Astrocyte of the cerebellum (primary cell): ENCODE measurements at regions not wholly inside any gene's neighbourhood (a gene's known extent, or its start where the extent isn't known, plus 50 kb on each side); places are given as distances from the start of the nearest gene placed in this dataset.

Experiments
- DNase-seq: peaks from one replicate; pipeline ENCODE4 v3.0.0-alpha.2; 2011; ENCODE audit warnings: low read depth
- H3K4me3 ChIP-seq: 2 replicates; pipeline ENCODE4 v1.5.1; 2011; ENCODE audit warnings: mild to moderate bottlenecking, low read depth, low read length, moderate library complexity
- in situ Hi-C: cut with HindIII; loops from 2 replicates; pipeline ENCODE4 v1.10.0; 2017; ENCODE audit warnings: low sequenced_read_pairs
- TF ChIP-seq, protein P1 (sequence below): IDR thresholded peaks from 2 replicates; pipeline ENCODE4 v1.5.1; 2012; ENCODE audit warnings: low read length, low read depth, moderate library complexity, mild to moderate bottlenecking; ENCODE audit errors: missing control alignments

DNA sequence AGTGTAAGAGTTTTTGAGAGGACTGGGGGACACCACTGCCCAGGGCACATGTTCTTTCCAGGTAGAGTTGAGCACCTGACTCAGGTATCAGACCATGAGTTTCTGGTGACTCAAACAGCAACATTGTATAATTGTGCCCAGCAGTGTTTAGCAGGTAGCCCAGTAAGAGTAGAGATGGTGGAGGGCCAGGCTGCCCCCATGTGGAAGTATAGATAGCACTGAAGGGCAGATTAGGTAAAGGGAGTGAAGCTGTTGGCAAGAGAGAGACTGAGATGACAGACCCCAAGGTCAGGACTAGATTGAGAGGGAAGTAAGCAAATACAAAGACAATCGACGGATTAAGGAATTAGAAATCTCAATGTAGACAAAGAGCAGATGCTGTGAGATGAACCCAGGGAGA, 74.6 kb downstream of the TRIM42 start:
- TF ChIP-seq, protein P1, sequence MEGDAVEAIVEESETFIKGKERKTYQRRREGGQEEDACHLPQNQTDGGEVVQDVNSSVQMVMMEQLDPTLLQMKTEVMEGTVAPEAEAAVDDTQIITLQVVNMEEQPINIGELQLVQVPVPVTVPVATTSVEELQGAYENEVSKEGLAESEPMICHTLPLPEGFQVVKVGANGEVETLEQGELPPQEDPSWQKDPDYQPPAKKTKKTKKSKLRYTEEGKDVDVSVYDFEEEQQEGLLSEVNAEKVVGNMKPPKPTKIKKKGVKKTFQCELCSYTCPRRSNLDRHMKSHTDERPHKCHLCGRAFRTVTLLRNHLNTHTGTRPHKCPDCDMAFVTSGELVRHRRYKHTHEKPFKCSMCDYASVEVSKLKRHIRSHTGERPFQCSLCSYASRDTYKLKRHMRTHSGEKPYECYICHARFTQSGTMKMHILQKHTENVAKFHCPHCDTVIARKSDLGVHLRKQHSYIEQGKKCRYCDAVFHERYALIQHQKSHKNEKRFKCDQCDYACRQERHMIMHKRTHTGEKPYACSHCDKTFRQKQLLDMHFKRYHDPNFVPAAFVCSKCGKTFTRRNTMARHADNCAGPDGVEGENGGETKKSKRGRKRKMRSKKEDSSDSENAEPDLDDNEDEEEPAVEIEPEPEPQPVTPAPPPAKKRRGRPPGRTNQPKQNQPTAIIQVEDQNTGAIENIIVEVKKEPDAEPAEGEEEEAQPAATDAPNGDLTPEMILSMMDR, result no peak

GRCh38 chr3:140753865-140754754, 76.2 kb downstream of the TRIM42 start:
- in situ Hi-C loops, result no loop called here
- TF ChIP-seq, protein P1, result no peak
- DNase-seq, result peak; percentile 6
- H3K4me3 ChIP-seq, result no peak overlapping the region

More for the DNA sequence above, 74.6 kb downstream of the TRIM42 start:
- no peak overlapping the region for H3K4me3 ChIP-seq
- DNase-seq, result no peak
- in situ Hi-C loops, result no loop called here

DNA sequence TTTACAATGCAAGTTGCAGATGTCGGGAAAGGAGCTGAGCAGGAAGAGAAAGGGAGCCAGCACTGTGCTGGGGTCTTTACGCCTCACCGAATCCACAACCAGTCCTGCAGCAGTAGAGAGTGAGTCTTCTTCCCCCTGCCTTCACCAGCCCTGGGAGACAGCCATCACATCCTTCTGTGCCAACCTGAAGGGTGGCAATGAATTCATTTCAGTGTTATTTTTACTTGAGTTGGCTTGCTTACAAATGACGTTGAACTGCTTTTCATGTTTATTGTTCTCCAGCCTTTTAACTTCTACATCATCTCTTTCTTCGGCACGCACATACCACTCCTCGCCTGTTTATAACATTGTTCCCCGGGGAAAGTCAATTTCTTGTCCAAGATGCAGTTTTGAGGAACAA, 77.1 kb downstream of the TRIM42 start:
- TF ChIP-seq, protein P1, result no peak
- H3K4me3 ChIP-seq, result no peak overlapping the region
- DNase-seq, result no peak
- in situ Hi-C loops, result no loop called here

GRCh38 chr3:140756240-140757016, 78.6 kb downstream of the TRIM42 start:
- in situ Hi-C loops, result no loop called here
- no peak overlapping the region for H3K4me3 ChIP-seq
- TF ChIP-seq, protein P1, result no peak
- no peak for DNase-seq

DNA sequence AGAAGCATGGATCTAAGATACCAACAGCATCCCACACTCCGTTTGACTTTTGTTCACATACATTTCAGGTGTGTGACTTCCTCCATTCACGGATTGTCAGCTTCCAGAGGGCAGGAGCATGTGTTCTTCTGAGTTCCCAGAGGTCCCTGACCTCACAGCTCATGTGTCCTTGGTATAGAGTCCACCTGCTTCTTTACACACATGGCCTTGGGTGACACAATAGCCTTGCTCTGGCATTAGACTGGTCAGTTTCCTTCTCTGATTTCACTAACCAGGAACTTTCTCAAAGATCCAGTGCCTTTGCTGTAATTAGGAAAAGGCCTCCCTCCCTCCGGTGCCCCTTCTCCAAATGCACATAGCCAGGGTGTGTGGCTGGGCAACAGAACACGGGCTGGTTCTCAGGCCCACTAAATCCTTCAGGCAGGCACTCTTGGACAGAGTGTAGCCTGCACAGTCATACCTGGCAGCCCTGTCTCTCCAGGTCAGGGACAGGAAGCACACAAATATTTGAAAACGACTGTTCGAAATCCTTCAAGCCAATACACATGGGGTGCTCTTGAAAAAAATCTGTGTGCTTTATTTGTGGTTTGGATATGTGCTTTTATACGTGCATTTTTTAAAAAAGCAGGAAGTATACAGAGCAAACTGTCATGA, 81.1 kb downstream of the TRIM42 start:
- in situ Hi-C loops, result no loop called here
- DNase-seq, result no peak
- TF ChIP-seq, protein P1, result no peak
- H3K4me3 ChIP-seq, result no peak overlapping the region

- TF ChIP-seq, protein P1, result no peak
- H3K4me3 ChIP-seq, result no peak overlapping the region
- in situ Hi-C loops, result no loop called here
- no peak for DNase-seq
Observed at GRCh38 chr3:140760324-140761075, 82.6 kb downstream of the TRIM42 start.
